Choroid plexus epithelial cell (primary cell): ENCODE measurements at regions not wholly inside any gene's neighbourhood (a gene's known extent, or its start where the extent isn't known, plus 50 kb on each side); places are given as distances from the start of the nearest gene placed in this dataset.

Source experiments
- DNase-seq: peaks from one replicate; pipeline ENCODE4 v3.0.0-alpha.2; 2010; ENCODE audit warnings: low read depth
- H3K4me3 ChIP-seq: 2 replicates; pipeline ENCODE4 v1.5.1; 2011; ENCODE audit warnings: low read depth, mild to moderate bottlenecking, control low read depth, low read length, moderate library complexity
- CTCF ChIP-seq: conservative IDR thresholded peaks from 2 replicates; pipeline ENCODE4 v1.5.1; 2011; ENCODE audit warnings: low read depth, mild to moderate bottlenecking, control low read depth, inconsistent platforms, low read length, moderate library complexity

GRCh38 chr18:51891876-51892275 is 448.1 kb upstream of the DCC start:
- TF ChIP-seq CTCF, result no peak
- no peak overlapping the region for H3K4me3 ChIP-seq
- DNase-seq, result no peak

- no peak for TF ChIP-seq CTCF
- DNase-seq, result no peak
- H3K4me3 ChIP-seq, result no peak overlapping the region
Measured at GRCh38 chr18:51897884-51898283, 442.1 kb upstream of the DCC start.

- no peak for DNase-seq
- H3K4me3 ChIP-seq, result no peak overlapping the region
- TF ChIP-seq CTCF, result no peak
Measured at GRCh38 chr18:51907687-51908597, 432.1 kb upstream of the DCC start.

GRCh38 chr18:51908598-51908944 is 431.4 kb upstream of the DCC start:
- no peak for TF ChIP-seq CTCF
- no peak for DNase-seq
- no peak overlapping the region for H3K4me3 ChIP-seq

GRCh38 chr18:51911584-51911983 is 428.4 kb upstream of the DCC start:
- no peak overlapping the region for H3K4me3 ChIP-seq
- TF ChIP-seq CTCF, result no peak
- no peak for DNase-seq

GRCh38 chr18:51912381-51912780 is 427.6 kb upstream of the DCC start:
- DNase-seq, result no peak
- no peak overlapping the region for H3K4me3 ChIP-seq
- TF ChIP-seq CTCF, result no peak

- DNase-seq, result no peak
- TF ChIP-seq CTCF, result no peak
- no peak overlapping the region for H3K4me3 ChIP-seq
Measured at GRCh38 chr18:51915176-51915575, 424.8 kb upstream of the DCC start.
